ENCODE measurements at regions not wholly inside any gene's neighbourhood (a gene's known extent, or its start where the extent isn't known, plus 50 kb on each side); places are given as distances from the start of the nearest gene placed in this dataset.

GRCh38 chr1:60833173-60833572, 249.2 kb upstream of the NFIA start:
- TF ChIP-seq CTCF (IDR thresholded peaks at IDR 0.05) (no peak), POLR2A (IDR thresholded peaks at IDR 0.05) (no peak)

Measured in thyroid gland (tissue), 4 donors.